Astrocyte of the cerebellum (primary cell): ENCODE measurements at regions not wholly inside any gene's neighbourhood (a gene's known extent, or its start where the extent isn't known, plus 50 kb on each side); places are given as distances from the start of the nearest gene placed in this dataset.

Experiments
- DNase-seq: peaks from one replicate; pipeline ENCODE4 v3.0.0-alpha.2; 2011; ENCODE audit warnings: low read depth
- H3K4me3 ChIP-seq: 2 replicates; pipeline ENCODE4 v1.5.1; 2011; ENCODE audit warnings: mild to moderate bottlenecking, low read depth, low read length, moderate library complexity
- in situ Hi-C: cut with HindIII; loops from 2 replicates; pipeline ENCODE4 v1.10.0; 2017; ENCODE audit warnings: low sequenced_read_pairs
- TF ChIP-seq, protein P1 (sequence below): IDR thresholded peaks from 2 replicates; pipeline ENCODE4 v1.5.1; 2012; ENCODE audit warnings: low read length, low read depth, moderate library complexity, mild to moderate bottlenecking; ENCODE audit errors: missing control alignments

DNA sequence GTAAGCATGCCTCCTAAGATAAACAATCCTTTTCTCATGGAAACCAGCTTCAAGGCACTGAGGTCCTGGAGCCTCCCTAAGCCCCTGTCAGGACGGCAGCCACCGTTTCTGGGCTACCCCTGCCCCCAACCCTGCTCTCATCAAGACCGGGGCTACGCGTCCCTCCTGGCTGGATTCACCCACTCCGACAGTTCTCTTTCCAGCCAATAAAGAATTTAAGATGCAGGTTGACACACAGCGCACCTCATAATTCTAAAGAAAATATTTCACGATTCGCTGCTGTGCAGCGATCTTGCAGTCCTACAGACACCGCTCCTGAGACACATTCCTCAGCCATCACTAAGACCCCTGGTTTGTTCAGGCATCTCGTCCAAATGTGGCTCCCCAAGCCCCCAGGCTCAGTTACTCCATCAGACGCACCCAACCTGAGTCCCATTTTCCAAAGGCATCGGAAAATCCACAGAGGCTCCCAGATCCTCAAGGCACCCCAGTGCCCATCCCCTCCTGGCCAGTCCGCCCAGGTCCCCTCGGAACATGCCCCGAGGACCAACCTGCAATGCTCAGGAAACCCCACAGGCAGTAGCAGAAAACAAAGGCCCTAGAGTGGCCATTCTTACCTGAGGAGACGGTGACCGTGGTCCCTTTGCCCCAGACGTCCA is 336.3 kb downstream of the TMEM121 start:
- no peak for DNase-seq
- in situ Hi-C loops: no loop called here
- no peak overlapping the region for H3K4me3 ChIP-seq
- TF ChIP-seq, protein P1, sequence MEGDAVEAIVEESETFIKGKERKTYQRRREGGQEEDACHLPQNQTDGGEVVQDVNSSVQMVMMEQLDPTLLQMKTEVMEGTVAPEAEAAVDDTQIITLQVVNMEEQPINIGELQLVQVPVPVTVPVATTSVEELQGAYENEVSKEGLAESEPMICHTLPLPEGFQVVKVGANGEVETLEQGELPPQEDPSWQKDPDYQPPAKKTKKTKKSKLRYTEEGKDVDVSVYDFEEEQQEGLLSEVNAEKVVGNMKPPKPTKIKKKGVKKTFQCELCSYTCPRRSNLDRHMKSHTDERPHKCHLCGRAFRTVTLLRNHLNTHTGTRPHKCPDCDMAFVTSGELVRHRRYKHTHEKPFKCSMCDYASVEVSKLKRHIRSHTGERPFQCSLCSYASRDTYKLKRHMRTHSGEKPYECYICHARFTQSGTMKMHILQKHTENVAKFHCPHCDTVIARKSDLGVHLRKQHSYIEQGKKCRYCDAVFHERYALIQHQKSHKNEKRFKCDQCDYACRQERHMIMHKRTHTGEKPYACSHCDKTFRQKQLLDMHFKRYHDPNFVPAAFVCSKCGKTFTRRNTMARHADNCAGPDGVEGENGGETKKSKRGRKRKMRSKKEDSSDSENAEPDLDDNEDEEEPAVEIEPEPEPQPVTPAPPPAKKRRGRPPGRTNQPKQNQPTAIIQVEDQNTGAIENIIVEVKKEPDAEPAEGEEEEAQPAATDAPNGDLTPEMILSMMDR: no peak

DNA sequence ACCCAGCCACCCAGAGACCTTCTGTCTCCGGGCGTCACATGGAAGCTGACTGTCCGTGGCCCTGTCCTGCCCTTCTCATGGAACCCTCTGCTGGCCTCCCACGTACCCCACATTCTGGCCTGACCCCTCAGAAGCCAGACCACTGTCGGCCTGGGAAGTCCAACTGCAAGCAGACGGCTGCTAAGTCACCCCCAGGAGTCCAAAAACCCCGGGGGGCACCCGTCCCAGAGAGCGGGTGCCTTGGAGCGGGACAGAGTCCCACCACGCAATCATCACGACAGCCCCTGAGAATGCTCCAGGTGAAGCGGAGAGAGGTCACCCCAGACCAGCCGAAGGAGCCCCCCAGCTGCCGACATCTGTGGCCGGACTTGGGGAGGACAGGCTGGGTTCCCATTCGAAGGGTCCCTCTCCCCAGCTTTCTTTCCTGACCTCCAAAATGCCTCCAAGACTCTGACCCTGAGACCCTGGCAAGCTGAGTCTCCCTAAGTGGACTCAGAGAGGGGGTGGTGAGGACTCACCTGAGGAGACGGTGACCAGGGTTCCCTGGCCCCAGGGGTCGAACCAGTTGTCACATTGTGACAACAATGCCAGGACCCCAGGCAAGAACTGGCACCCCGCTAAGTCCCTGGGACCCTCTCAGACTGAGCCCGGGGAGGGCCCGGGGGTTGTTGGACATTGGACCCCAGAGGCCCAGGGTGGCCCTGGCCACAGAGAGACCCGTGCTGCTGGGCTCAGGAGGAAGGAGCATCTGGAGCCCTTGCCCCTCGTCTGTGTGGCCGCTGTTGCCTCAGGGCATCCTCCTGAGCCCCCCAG is 337.1 kb downstream of the TMEM121 start:
- TF ChIP-seq, protein P1: no peak
- H3K4me3 ChIP-seq: no peak overlapping the region
- in situ Hi-C loops: no loop called here
- no peak for DNase-seq

DNA sequence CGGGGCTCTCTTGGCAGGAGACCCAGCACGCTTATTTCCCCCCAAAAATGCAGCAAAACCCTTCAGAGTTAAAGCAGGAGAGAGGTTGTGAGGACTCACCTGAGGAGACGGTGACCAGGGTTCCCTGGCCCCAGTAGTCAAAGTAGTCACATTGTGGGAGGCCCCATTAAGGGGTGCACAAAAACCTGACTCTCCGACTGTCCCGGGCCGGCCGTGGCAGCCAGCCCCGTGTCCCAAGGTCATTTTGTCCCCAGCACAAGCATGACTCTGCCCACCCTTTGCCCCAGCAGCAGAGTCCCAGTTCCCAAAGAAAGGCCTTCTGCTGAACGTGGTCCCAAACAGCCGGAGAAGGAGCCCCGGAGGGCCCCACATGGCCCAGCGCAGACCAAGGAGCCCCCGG is 337.7 kb downstream of the TMEM121 start:
- TF ChIP-seq, protein P1: no peak
- H3K4me3 ChIP-seq: no peak overlapping the region
- in situ Hi-C loops: no loop called here
- no peak for DNase-seq

DNA sequence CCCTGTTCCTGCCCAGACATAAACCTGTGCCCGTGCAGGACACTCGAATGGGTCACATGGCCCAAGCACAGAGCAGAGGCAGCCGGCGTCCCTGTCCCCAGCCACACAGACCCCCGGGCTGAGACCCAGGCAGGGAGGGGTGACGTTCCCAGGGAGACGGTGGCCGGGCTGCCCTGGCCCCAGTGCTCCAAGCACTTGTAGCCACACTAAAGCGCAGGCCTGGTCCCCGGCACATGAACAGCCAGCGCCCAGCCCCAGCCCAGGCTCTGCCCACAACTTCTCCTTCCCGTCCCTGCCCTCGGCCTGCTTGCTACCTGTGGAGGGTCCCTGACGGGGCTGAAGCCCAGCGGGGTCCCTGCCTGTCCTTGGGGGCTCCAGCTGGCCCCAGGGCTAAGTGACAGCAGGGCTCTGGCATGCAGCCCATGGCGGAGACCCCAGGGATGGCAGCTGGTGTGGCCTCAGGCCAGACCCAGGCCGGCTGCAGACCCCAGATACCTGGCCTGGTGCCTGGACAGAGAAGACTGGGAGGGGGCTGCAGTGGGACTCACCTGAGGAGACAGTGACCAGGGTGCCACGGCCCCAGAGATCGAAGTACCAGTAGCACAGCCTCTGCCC is 338.4 kb downstream of the TMEM121 start:
- TF ChIP-seq, protein P1: no peak

DNA sequence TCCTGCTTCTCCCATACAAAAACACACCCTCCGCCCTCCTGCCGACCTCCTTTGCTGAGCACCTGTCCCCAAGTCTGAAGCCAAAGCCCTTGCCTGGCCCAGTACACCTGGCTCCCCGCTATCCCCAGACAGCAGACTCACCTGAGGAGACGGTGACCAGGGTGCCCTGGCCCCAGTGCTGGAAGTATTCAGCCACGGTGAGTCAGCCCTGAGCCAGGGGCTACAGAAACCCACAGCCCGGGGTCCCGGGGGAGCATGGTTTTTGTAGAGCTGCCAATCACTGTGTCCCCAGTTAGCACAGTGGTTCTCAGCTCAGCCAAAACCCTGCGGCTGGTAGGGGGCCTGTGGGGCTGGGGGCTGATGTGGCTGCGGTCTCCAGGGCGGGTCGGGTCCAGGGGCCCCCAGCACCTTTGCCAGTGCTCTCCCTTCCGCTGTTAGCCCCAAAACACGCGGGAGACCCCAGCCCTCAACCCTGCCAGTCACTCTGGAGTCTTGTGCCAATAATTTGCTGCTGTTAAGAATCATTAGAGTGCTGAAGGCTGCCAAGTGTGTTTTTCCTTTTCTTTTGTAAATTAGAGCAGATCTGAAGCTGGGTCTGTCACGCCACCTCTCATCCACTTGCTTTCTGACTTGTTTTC is 339.0 kb downstream of the TMEM121 start:
- DNase-seq: no peak
- TF ChIP-seq, protein P1: no peak
- H3K4me3 ChIP-seq: no peak overlapping the region
- in situ Hi-C loops: no loop called here

More for the DNA sequence above, 338.4 kb downstream of the TMEM121 start:
- no peak overlapping the region for H3K4me3 ChIP-seq
- in situ Hi-C loops: no loop called here
- DNase-seq: no peak
